ENCODE measurements at regions not wholly inside any gene's neighbourhood (a gene's known extent, or its start where the extent isn't known, plus 50 kb on each side); places are given as distances from the start of the nearest gene placed in this dataset.

DNA sequence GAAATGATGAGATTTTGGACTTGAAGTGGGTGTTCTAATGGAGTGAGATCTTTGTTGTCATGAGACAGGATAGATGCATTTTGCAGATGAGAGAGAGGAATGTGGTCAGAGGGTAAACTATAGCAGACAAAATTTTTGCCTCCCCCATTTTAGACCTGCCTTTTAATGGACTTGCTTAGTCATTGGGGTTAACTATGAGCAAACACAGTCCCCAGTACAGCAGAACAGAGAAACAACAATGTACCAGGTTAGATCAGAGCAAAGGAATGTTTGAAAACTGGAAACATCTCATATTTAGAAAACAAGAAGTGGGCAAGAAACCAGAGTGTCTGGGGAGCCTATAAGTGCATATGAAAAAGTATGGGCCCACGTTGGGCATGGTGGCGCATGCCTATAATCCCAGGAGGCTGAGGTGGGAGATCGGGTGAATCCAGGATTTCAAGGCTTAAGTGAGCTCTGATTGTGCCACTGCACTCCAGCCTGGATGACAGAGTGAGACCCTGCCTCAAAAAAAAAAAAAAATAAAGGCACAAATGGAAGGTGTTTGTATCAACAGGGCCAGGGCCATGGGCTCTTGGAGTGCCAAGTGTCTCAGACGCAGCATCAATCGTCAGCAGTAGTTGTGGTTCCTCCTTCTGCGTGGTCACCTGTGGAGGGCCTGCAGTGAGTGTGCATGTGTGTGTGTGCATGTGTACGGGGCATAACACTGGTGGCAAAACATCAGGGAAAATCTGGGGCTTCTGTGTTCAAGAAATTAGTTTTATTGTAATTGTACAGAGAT is 214.4 kb upstream of the S1PR3 start:
- no peak for FAIRE-seq
- Histone ChIP-seq H3K36me3 (ENCODE audit: control insufficient read depth in 2 of 3, insufficient read depth in 3 of 3, low read length in 3 of 3) (no peaks in the 10 kb centered on the region), H3K27me3 (ENCODE audit: control insufficient read depth, insufficient read depth, low read length) (no peaks in the 10 kb centered on the region), H3K9me3 (ENCODE audit: control insufficient read depth in 2 of 3, insufficient read depth in 1 of 3, low read length in 3 of 3) (no peaks in the 10 kb centered on the region), H3K4me1 (ENCODE audit: control insufficient read depth in 2 of 3, insufficient read depth in 2 of 3, low read depth in 1 of 3, low read length in 3 of 3) (peaks cover 0 to 5% (median 0%) of the 10 kb centered on the region in 3 donors), H3K4me3 (ENCODE audit: low read length in 3 of 3) (no peak overlapping the region), H3K9ac (ENCODE audit: low read length in 3 of 3) (no peak overlapping the region), H3K27ac (ENCODE audit: low read depth in 2 of 2, low read length in 2 of 2) (no peak overlapping the region)
- TF ChIP-seq, protein P1, sequence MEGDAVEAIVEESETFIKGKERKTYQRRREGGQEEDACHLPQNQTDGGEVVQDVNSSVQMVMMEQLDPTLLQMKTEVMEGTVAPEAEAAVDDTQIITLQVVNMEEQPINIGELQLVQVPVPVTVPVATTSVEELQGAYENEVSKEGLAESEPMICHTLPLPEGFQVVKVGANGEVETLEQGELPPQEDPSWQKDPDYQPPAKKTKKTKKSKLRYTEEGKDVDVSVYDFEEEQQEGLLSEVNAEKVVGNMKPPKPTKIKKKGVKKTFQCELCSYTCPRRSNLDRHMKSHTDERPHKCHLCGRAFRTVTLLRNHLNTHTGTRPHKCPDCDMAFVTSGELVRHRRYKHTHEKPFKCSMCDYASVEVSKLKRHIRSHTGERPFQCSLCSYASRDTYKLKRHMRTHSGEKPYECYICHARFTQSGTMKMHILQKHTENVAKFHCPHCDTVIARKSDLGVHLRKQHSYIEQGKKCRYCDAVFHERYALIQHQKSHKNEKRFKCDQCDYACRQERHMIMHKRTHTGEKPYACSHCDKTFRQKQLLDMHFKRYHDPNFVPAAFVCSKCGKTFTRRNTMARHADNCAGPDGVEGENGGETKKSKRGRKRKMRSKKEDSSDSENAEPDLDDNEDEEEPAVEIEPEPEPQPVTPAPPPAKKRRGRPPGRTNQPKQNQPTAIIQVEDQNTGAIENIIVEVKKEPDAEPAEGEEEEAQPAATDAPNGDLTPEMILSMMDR (IDR thresholded peaks at IDR 0.05; ENCODE audit: borderline replicate concordance, extremely low read depth, insufficient read depth), result no peak
- no peak for DNase-seq
- intact Hi-C loops (cut with DNase I), result no loop called here

- Histone ChIP-seq H3K9ac (ENCODE audit: low read length in 3 of 3) (no peak overlapping the region), H3K27me3 (ENCODE audit: control insufficient read depth, insufficient read depth, low read length) (no peaks in the 10 kb centered on the region), H3K9me3 (ENCODE audit: control insufficient read depth in 2 of 3, insufficient read depth in 1 of 3, low read length in 3 of 3) (no peaks in the 10 kb centered on the region), H3K36me3 (ENCODE audit: control insufficient read depth in 2 of 3, insufficient read depth in 3 of 3, low read length in 3 of 3) (no peaks in the 10 kb centered on the region), H3K4me1 (ENCODE audit: control insufficient read depth in 2 of 3, insufficient read depth in 2 of 3, low read depth in 1 of 3, low read length in 3 of 3) (peaks cover 0 to 5% (median 0%) of the 10 kb centered on the region in 3 donors), H3K27ac (ENCODE audit: low read depth in 2 of 2, low read length in 2 of 2) (peak overlapping the region; percentile 33 to 41), H3K4me3 (ENCODE audit: low read length in 3 of 3) (peak overlapping the region in 1 of 3 donors; percentile 3)
- intact Hi-C loops (cut with DNase I), result no loop called here
- no peak for FAIRE-seq
- TF ChIP-seq, protein P1 (IDR thresholded peaks at IDR 0.05; ENCODE audit: borderline replicate concordance, extremely low read depth, insufficient read depth), result no peak
- DNase-seq, result peak; percentile 61 to 92 (median 77)
Observed at GRCh38 chr9:88777498-88778312, 213.6 kb upstream of the S1PR3 start.

- DNase-seq (peak in 4 of 5 donors; percentile 46 to 77 (median 59)), FAIRE-seq (no peak)
- Histone ChIP-seq H3K36me3 (ENCODE audit: control insufficient read depth in 2 of 3, insufficient read depth in 3 of 3, low read length in 3 of 3) (no peaks in the 10 kb centered on the region), H3K4me1 (ENCODE audit: control insufficient read depth in 2 of 3, insufficient read depth in 2 of 3, low read depth in 1 of 3, low read length in 3 of 3) (peaks cover 0 to 3% (median 0%) of the 10 kb centered on the region in 3 donors), H3K9ac (ENCODE audit: low read length in 3 of 3) (no peak overlapping the region), H3K4me3 (ENCODE audit: low read length in 3 of 3) (no peak overlapping the region), H3K27me3 (ENCODE audit: control insufficient read depth, insufficient read depth, low read length) (no peaks in the 10 kb centered on the region), H3K9me3 (ENCODE audit: control insufficient read depth in 2 of 3, insufficient read depth in 1 of 3, low read length in 3 of 3) (no peaks in the 10 kb centered on the region), H3K27ac (ENCODE audit: low read depth in 2 of 2, low read length in 2 of 2) (no peak overlapping the region)
- intact Hi-C loops (cut with DNase I), result no loop called here
- TF ChIP-seq, protein P1 (IDR thresholded peaks at IDR 0.05; ENCODE audit: borderline replicate concordance, extremely low read depth, insufficient read depth), result peak; percentile 7
Observed at GRCh38 chr9:88781628-88782391, 209.5 kb upstream of the S1PR3 start.
